Stimulated activated CD8-positive, alpha-beta memory T cell treated with anti-CD3 and anti-CD28 coated beads, Interleukin-15, amount 100 ng/mL, for 4 hours (primary cell): ENCODE measurements at regions not wholly inside any gene's neighbourhood (a gene's known extent, or its start where the extent isn't known, plus 50 kb on each side); places are given as distances from the start of the nearest gene placed in this dataset.

ENCODE experiments used
- DNase-seq, 2 donors: peaks; one replicate each; pipeline ENCODE4 v3.0.0-alpha.2; 2020; ENCODE audit warnings: low read depth in 2 of 2

- DNase-seq = no peak
These were observed 86.0 kb upstream of the PFKP start for GRCh38 chr10:2981361-2981801.

- DNase-seq = no peak
These were observed 86.5 kb upstream of the PFKP start for GRCh38 chr10:2980791-2981360.

GRCh38 chr10:2980116-2980515, 87.2 kb upstream of the PFKP start:
- DNase-seq = no peak

GRCh38 chr10:2979306-2979705, 88.0 kb upstream of the PFKP start:
- DNase-seq = no peak

- DNase-seq = no peak
These were observed 88.6 kb upstream of the PFKP start for GRCh38 chr10:2978574-2979273.

- no peak for DNase-seq
These were observed 89.2 kb upstream of the PFKP start for GRCh38 chr10:2978111-2978510.

- no peak for DNase-seq
These were observed 92.7 kb upstream of the PFKP start for GRCh38 chr10:2974503-2975207.

- no peak for DNase-seq
These were observed 93.3 kb upstream of the PFKP start for GRCh38 chr10:2974083-2974482.

GRCh38 chr10:2972810-2973209, 94.5 kb upstream of the PFKP start:
- no peak for DNase-seq

GRCh38 chr10:2972216-2972615, 95.1 kb upstream of the PFKP start:
- no peak for DNase-seq

GRCh38 chr10:2970190-2970823, 97.0 kb upstream of the PFKP start:
- no peak for DNase-seq

- DNase-seq = no peak
These were observed 98.8 kb upstream of the PFKP start for GRCh38 chr10:2968401-2969058.

- no peak for DNase-seq
These were observed 101.2 kb upstream of the PFKP start for GRCh38 chr10:2966134-2966533.

- no peak for DNase-seq
These were observed 102.6 kb upstream of the PFKP start for GRCh38 chr10:2964632-2965296.

GRCh38 chr10:2963889-2964631, 103.3 kb upstream of the PFKP start:
- DNase-seq = no peak

GRCh38 chr10:2962194-2962593, 105.2 kb upstream of the PFKP start:
- DNase-seq = no peak

GRCh38 chr10:2958659-2959058, 108.7 kb upstream of the PFKP start:
- DNase-seq = no peak

- DNase-seq = no peak
These were observed 109.6 kb upstream of the PFKP start for GRCh38 chr10:2957785-2958184.

GRCh38 chr10:2955064-2955463, 112.3 kb upstream of the PFKP start:
- no peak for DNase-seq

GRCh38 chr10:2953495-2953894, 113.9 kb upstream of the PFKP start:
- no peak for DNase-seq
